ENCODE measurements at regions not wholly inside any gene's neighbourhood (a gene's known extent, or its start where the extent isn't known, plus 50 kb on each side); places are given as distances from the start of the nearest gene placed in this dataset.

- ATAC-seq (no peak), DNase-seq (no peak)
- Mint-ChIP-seq H3K4me1 (no peaks in the 10 kb centered on the region), H3K4me3 (no peak overlapping the region), H3K36me3 (no peaks in the 10 kb centered on the region), H3K27ac (no peak overlapping the region), H3K9me3 (no peaks in the 10 kb centered on the region), H3K27me3 (peaks cover 0 to 2% (median 0%) of the 10 kb centered on the region in 5 donors)
- POLR2A ChIA-PET: no interaction called here
Measured at GRCh38 chr9:107557236-107557990, 67.8 kb upstream of the KLF4 start.

GRCh38 chr9:107554636-107555035, 65.1 kb upstream of the KLF4 start:
- Mint-ChIP-seq H3K27ac (no peak overlapping the region), H3K9me3 (no peaks in the 10 kb centered on the region), H3K36me3 (no peaks in the 10 kb centered on the region), H3K27me3 (peaks cover 0 to 2% (median 0%) of the 10 kb centered on the region in 5 donors), H3K4me3 (no peak overlapping the region), H3K4me1 (no peaks in the 10 kb centered on the region)
- ATAC-seq (no peak), DNase-seq (no peak)
- POLR2A ChIA-PET: no interaction called here

GRCh38 chr9:107548298-107549142, 59.0 kb upstream of the KLF4 start:
- H3K27ac Mint-ChIP-seq: no peak overlapping the region

GRCh38 chr9:107547772-107548297, 58.3 kb upstream of the KLF4 start:
- no peak for DNase-seq
- POLR2A ChIA-PET: no interaction called here
- peaks cover 0 to 4% (median 2%) of the 10 kb centered on the region in 5 donors for H3K27me3 Mint-ChIP-seq
- H3K9me3 Mint-ChIP-seq: peaks cover 0 to 2% (median 0%) of the 10 kb centered on the region in 9 donors
- no peaks in the 10 kb centered on the region for H3K4me1 Mint-ChIP-seq
- no peak for ATAC-seq
- no peak overlapping the region for H3K4me3 Mint-ChIP-seq
- no peaks in the 10 kb centered on the region for H3K36me3 Mint-ChIP-seq
- H3K27ac Mint-ChIP-seq: no peak overlapping the region

More at GRCh38 chr9:107548298-107549142, 59.0 kb upstream of the KLF4 start:
- Mint-ChIP-seq H3K36me3 (no peaks in the 10 kb centered on the region), H3K4me1 (no peaks in the 10 kb centered on the region), H3K9me3 (peaks cover 0 to 2% (median 0%) of the 10 kb centered on the region in 9 donors), H3K4me3 (no peak overlapping the region), H3K27me3 (peaks cover 0 to 4% (median 2%) of the 10 kb centered on the region in 5 donors)
- ATAC-seq (no peak), DNase-seq (no peak)
- POLR2A ChIA-PET: no interaction called here

- DNase-seq: no peak
- Mint-ChIP-seq H3K36me3 (no peaks in the 10 kb centered on the region), H3K4me3 (no peak overlapping the region), H3K27ac (no peak overlapping the region), H3K27me3 (peaks cover 0 to 4% (median 2%) of the 10 kb centered on the region in 5 donors), H3K4me1 (no peaks in the 10 kb centered on the region), H3K9me3 (peaks cover 0 to 2% (median 0%) of the 10 kb centered on the region in 9 donors)
- POLR2A ChIA-PET: no interaction called here
- ATAC-seq: no peak
Measured at GRCh38 chr9:107547303-107547702, 57.7 kb upstream of the KLF4 start.

- no peaks in the 10 kb centered on the region for H3K36me3 Mint-ChIP-seq
- H3K27me3 Mint-ChIP-seq: peaks cover 0 to 4% (median 2%) of the 10 kb centered on the region in 5 donors
- H3K9me3 Mint-ChIP-seq: peaks cover 0 to 2% (median 0%) of the 10 kb centered on the region in 9 donors
- POLR2A ChIA-PET: no interaction called here
- DNase-seq (no peak), ATAC-seq (no peak)
- no peak overlapping the region for H3K27ac Mint-ChIP-seq
- no peak overlapping the region for H3K4me3 Mint-ChIP-seq
- no peaks in the 10 kb centered on the region for H3K4me1 Mint-ChIP-seq
Measured at GRCh38 chr9:107546859-107547258, 57.3 kb upstream of the KLF4 start.

GRCh38 chr9:107545036-107545435, 55.5 kb upstream of the KLF4 start:
- Mint-ChIP-seq H3K9me3 (peaks cover 0 to 2% (median 0%) of the 10 kb centered on the region in 9 donors), H3K4me3 (no peak overlapping the region), H3K4me1 (no peaks in the 10 kb centered on the region), H3K36me3 (no peaks in the 10 kb centered on the region), H3K27ac (no peak overlapping the region), H3K27me3 (peaks cover 0 to 4% (median 2%) of the 10 kb centered on the region in 5 donors)
- POLR2A ChIA-PET: no interaction called here
- ATAC-seq (no peak), DNase-seq (no peak)

- no peaks in the 10 kb centered on the region for H3K4me1 Mint-ChIP-seq
- H3K27ac Mint-ChIP-seq: no peak overlapping the region
- DNase-seq (no peak), ATAC-seq (no peak)
- H3K9me3 Mint-ChIP-seq: peaks cover 0 to 1% (median 0%) of the 10 kb centered on the region in 9 donors
- POLR2A ChIA-PET: no interaction called here
- no peak overlapping the region for H3K4me3 Mint-ChIP-seq
- H3K27me3 Mint-ChIP-seq: peaks cover 0 to 1% (median 0%) of the 10 kb centered on the region in 5 donors
- H3K36me3 Mint-ChIP-seq: no peaks in the 10 kb centered on the region
Measured at GRCh38 chr9:107542411-107543157, 53.0 kb upstream of the KLF4 start.

GRCh38 chr9:107541523-107541922, 52.0 kb upstream of the KLF4 start:
- ATAC-seq (no peak), DNase-seq (no peak)
- no peak overlapping the region for H3K4me3 Mint-ChIP-seq
- no peaks in the 10 kb centered on the region for H3K36me3 Mint-ChIP-seq
- POLR2A ChIA-PET: no interaction called here
- H3K27me3 Mint-ChIP-seq: peaks cover 0 to 1% (median 0%) of the 10 kb centered on the region in 5 donors
- H3K4me1 Mint-ChIP-seq: no peaks in the 10 kb centered on the region
- H3K27ac Mint-ChIP-seq: no peak overlapping the region
- peaks cover 0 to 2% (median 0%) of the 10 kb centered on the region in 9 donors for H3K9me3 Mint-ChIP-seq

GRCh38 chr9:107540164-107540561, 50.6 kb upstream of the KLF4 start:
- no peak for ATAC-seq

GRCh38 chr9:107539427-107540163, 50.0 kb upstream of the KLF4 start:
- H3K36me3 Mint-ChIP-seq: no peaks in the 10 kb centered on the region
- DNase-seq: no peak
- no peaks in the 10 kb centered on the region for H3K4me1 Mint-ChIP-seq
- H3K27ac Mint-ChIP-seq: no peak overlapping the region
- peaks cover 0 to 1% (median 0%) of the 10 kb centered on the region in 5 donors for H3K27me3 Mint-ChIP-seq
- POLR2A ChIA-PET: no interaction called here
- no peak overlapping the region for H3K4me3 Mint-ChIP-seq
- peaks cover 0 to 2% (median 0%) of the 10 kb centered on the region in 9 donors for H3K9me3 Mint-ChIP-seq
- no peak for ATAC-seq

More at GRCh38 chr9:107540164-107540561, 50.6 kb upstream of the KLF4 start:
- Mint-ChIP-seq H3K27me3 (peaks cover 0 to 1% (median 0%) of the 10 kb centered on the region in 5 donors), H3K27ac (no peak overlapping the region), H3K4me3 (no peak overlapping the region), H3K9me3 (peaks cover 0 to 2% (median 0%) of the 10 kb centered on the region in 9 donors), H3K4me1 (no peaks in the 10 kb centered on the region), H3K36me3 (no peaks in the 10 kb centered on the region)
- POLR2A ChIA-PET: no interaction called here
- DNase-seq: no peak
